Superior temporal gyrus (tissue), 1 donor: ENCODE measurements at regions not wholly inside any gene's neighbourhood (a gene's known extent, or its start where the extent isn't known, plus 50 kb on each side); places are given as distances from the start of the nearest gene placed in this dataset.

Source experiments
- DNase-seq: peaks from one replicate; pipeline ENCODE4 v3.0.0-alpha.2; 2016; ENCODE audit errors: extremely low spot score

GRCh38 chr20:60570481-60571277, 612.5 kb downstream of the CDH26 start:
- no peak for DNase-seq

- peak; percentile 35 for DNase-seq
Measured at GRCh38 chr20:60573003-60573680, 614.9 kb downstream of the CDH26 start.

- DNase-seq, result peak; percentile 23
Measured at GRCh38 chr20:60576236-60576635, 618.0 kb downstream of the CDH26 start.

- no peak for DNase-seq
Measured at GRCh38 chr20:60579941-60580515, 621.8 kb downstream of the CDH26 start.

GRCh38 chr20:60581606-60582115, 623.4 kb downstream of the CDH26 start:
- DNase-seq, result no peak

- peak; percentile 61 for DNase-seq
Measured at GRCh38 chr20:60583741-60584140, 625.5 kb downstream of the CDH26 start.

- DNase-seq, result peak; percentile 42
Measured at GRCh38 chr20:60584221-60584620, 626.0 kb downstream of the CDH26 start.

GRCh38 chr20:60585651-60586050, 627.4 kb downstream of the CDH26 start:
- no peak for DNase-seq

- DNase-seq, result no peak
Measured at GRCh38 chr20:60586269-60587050, 628.2 kb downstream of the CDH26 start.

GRCh38 chr20:60587986-60588385, 629.8 kb downstream of the CDH26 start:
- DNase-seq, result no peak

- no peak for DNase-seq
Measured at GRCh38 chr20:60589623-60590022, 631.4 kb downstream of the CDH26 start.

- no peak for DNase-seq
Measured at GRCh38 chr20:60591172-60591799, 633.1 kb downstream of the CDH26 start.

GRCh38 chr20:60598528-60598927, 640.3 kb downstream of the CDH26 start:
- no peak for DNase-seq

- DNase-seq, result no peak
Measured at GRCh38 chr20:60599381-60599780, 641.2 kb downstream of the CDH26 start.

- no peak for DNase-seq
Measured at GRCh38 chr20:60600036-60600435, 641.8 kb downstream of the CDH26 start.

- DNase-seq, result no peak
Measured at GRCh38 chr20:60624066-60624465, 628.0 kb upstream of the CDH4 start.

- DNase-seq, result no peak
Measured at GRCh38 chr20:60627751-60628565, 624.1 kb upstream of the CDH4 start.

GRCh38 chr20:60628749-60629148, 623.3 kb upstream of the CDH4 start:
- DNase-seq, result no peak

- DNase-seq, result no peak
Measured at GRCh38 chr20:60629206-60629605, 622.9 kb upstream of the CDH4 start.

GRCh38 chr20:60630609-60631008, 621.5 kb upstream of the CDH4 start:
- DNase-seq, result no peak
